CD4-positive, alpha-beta T cell (primary cell): ENCODE measurements at regions not wholly inside any gene's neighbourhood (a gene's known extent, or its start where the extent isn't known, plus 50 kb on each side); places are given as distances from the start of the nearest gene placed in this dataset.

Experiments used
- ATAC-seq: fragments of 200-7000 bp; cut with Tn5 transposase; one replicate; pipeline ENCODE4 v1.10.0; 2022; ENCODE audit warnings: mild to moderate bottlenecking; ENCODE audit not compliant: poor library complexity
- CTCF ChIA-PET: fragments of 350-600 bp; sonication (Branson Sonifier 250); formaldehyde crosslinking; loops from one replicate; lab custom pipeline; 2021; ENCODE audit warnings: antibody characterized with exemption, inconsistent platforms; lab: Charles Lee
- POLR2A ChIA-PET: fragments of 350-600 bp; sonication (Branson Sonifier 250); formaldehyde crosslinking; loops from one replicate; lab custom pipeline; 2021; ENCODE audit warnings: antibody characterized with exemption, inconsistent platforms; lab: Charles Lee
- DNase-seq, 14 experiments: peaks; one replicate each; pipeline ENCODE4 v3.0.0-alpha.2; 2013 to 2020; ENCODE audit warnings: mixed read lengths in 2 of 14
- H3K27ac ChIP-seq, 2 donors: one replicate each; pipeline versions ENCODE4 v1.5.1 to v1.7.0; 2013; ENCODE audit warnings: low read length in 2 of 2, low read depth in 1 of 2, mild to moderate bottlenecking in 1 of 2
- H3K27me3 ChIP-seq, 2 experiments: 1 replicate in 1 of 2; 2 replicates in 1 of 2; pipeline versions ENCODE4 v1.6.1 to v1.7.0; 2013; ENCODE audit warnings: low read length in 2 of 2, control low read depth in 1 of 2, mild to moderate bottlenecking in 1 of 2, moderate library complexity in 1 of 2; ENCODE audit not compliant: insufficient read depth in 2 of 2, control insufficient read depth in 1 of 2
- H3K36me3 ChIP-seq: one replicate; pipeline ENCODE4 v1.6.1; 2013; ENCODE audit warnings: low read length, control low read depth; ENCODE audit not compliant: insufficient read depth
- H3K4me1 ChIP-seq: one replicate; pipeline ENCODE4 v1.6.1; 2013; ENCODE audit warnings: low read length, control low read depth; ENCODE audit not compliant: insufficient read depth
- H3K4me3 ChIP-seq: one replicate; pipeline ENCODE4 v1.5.1; 2013; ENCODE audit warnings: mild to moderate bottlenecking, low read length, moderate library complexity
- H3K9me3 ChIP-seq, 2 experiments: 1 replicate in 1 of 2; 2 replicates in 1 of 2; pipeline versions ENCODE4 v1.6.1 to v1.7.0; 2013; ENCODE audit warnings: low read length in 2 of 2, mild to moderate bottlenecking in 2 of 2, control low read depth in 1 of 2, moderate library complexity in 1 of 2; ENCODE audit not compliant: control insufficient read depth in 1 of 2, insufficient read depth in 1 of 2
- H3K27ac Mint-ChIP-seq: one replicate; pipeline ENCODE4 v1.8.0; 2020; ENCODE audit warnings: mixed read lengths
- H3K27me3 Mint-ChIP-seq: one replicate; pipeline ENCODE4 v1.8.0; 2021; ENCODE audit warnings: mixed read lengths
- H3K36me3 Mint-ChIP-seq: one replicate; pipeline ENCODE4 v1.8.0; 2021; ENCODE audit warnings: low read depth, mixed read lengths
- H3K4me1 Mint-ChIP-seq: one replicate; pipeline ENCODE4 v1.8.0; 2021; ENCODE audit warnings: low read depth, mixed read lengths
- H3K4me3 Mint-ChIP-seq: one replicate; pipeline ENCODE4 v1.8.0; 2020; ENCODE audit warnings: mild to moderate bottlenecking, mixed read lengths
- H3K9me3 Mint-ChIP-seq: one replicate; pipeline ENCODE4 v1.8.0; 2020; ENCODE audit warnings: mixed read lengths
- intact Hi-C, 2 experiments: fragments of 100-400 bp; cut with DNase I in 1 of 2; cut with micrococcal nuclease in 1 of 2; formaldehyde crosslinking; loops; one replicate each; pipeline versions ENCODE4 v1.15.1 to v1.9.0; 2023 to 2025; cut with DNase I, micrococcal nuclease
- TF ChIP-seq, protein P1 (sequence below): fragments of 200-600 bp; IDR thresholded peaks from one replicate; pipeline ENCODE4 v1.8.0; 2022; ENCODE audit warnings: antibody characterized with exemption, mild to moderate bottlenecking

DNA sequence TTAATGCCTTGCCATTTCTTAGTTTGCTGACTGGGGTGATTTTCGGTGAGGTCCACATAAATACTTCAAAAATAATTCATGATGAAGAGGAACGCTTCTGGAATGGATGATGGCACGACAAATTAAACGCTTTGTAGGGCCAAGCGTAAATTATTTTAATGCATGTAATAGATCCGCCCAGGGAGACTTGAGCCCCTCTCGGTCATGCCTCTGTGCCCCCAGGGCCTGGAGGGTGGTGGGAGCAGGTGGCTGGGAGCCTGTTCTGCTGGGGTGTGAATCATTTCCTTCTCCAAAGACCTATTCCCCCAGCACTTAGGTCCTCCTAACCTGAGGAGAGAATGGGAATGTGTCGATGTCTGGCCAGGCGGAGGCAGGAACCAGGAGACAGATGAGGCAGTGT, 350.6 kb downstream of the ZNF536 start:
- Mint-ChIP-seq H3K27me3 (peaks cover 37% of the 10 kb centered on the region), H3K9me3 (no peaks in the 10 kb centered on the region), H3K27ac (no peak overlapping the region), H3K4me3 (no peak overlapping the region), H3K4me1 (peaks cover 3% of the 10 kb centered on the region), H3K36me3 (no peaks in the 10 kb centered on the region)
- DNase-seq: no peak
- Histone ChIP-seq H3K4me1 (peaks cover 4% of the 10 kb centered on the region), H3K9me3 (no peaks in the 10 kb centered on the region), H3K4me3 (no peak overlapping the region), H3K36me3 (no peaks in the 10 kb centered on the region), H3K27ac (no peak overlapping the region), H3K27me3 (peaks cover 3 to 5% of the 10 kb centered on the region in 2 experiments)
- ChIA-PET POLR2A (no interaction called here), CTCF (no interaction called here)
- ATAC-seq: no peak
- intact Hi-C loops: no loop called here
- TF ChIP-seq, protein P1, sequence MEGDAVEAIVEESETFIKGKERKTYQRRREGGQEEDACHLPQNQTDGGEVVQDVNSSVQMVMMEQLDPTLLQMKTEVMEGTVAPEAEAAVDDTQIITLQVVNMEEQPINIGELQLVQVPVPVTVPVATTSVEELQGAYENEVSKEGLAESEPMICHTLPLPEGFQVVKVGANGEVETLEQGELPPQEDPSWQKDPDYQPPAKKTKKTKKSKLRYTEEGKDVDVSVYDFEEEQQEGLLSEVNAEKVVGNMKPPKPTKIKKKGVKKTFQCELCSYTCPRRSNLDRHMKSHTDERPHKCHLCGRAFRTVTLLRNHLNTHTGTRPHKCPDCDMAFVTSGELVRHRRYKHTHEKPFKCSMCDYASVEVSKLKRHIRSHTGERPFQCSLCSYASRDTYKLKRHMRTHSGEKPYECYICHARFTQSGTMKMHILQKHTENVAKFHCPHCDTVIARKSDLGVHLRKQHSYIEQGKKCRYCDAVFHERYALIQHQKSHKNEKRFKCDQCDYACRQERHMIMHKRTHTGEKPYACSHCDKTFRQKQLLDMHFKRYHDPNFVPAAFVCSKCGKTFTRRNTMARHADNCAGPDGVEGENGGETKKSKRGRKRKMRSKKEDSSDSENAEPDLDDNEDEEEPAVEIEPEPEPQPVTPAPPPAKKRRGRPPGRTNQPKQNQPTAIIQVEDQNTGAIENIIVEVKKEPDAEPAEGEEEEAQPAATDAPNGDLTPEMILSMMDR: no peak

DNA sequence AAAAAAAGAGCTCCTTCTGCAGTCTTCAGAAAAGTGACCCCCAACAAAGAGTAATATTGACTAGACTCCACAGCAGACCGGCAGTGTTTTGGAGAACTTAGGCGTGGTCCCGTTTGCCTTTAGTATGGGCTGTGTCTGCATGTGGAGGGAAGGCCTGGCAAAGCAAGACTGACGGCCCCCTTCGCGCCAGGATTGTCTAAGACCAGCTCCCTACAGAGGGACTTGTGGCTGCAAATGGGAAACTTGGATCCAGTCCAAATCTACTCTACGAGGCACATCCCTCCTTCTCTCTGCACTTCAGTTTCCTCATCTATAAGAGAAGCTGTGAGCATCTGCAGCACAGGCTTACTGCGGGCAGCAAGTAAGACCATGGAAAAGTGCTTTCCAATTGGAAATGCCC, 350.0 kb downstream of the ZNF536 start:
- H3K27me3 ChIP-seq: peaks cover 3 to 5% of the 10 kb centered on the region in 2 experiments
- no peak overlapping the region for H3K4me3 Mint-ChIP-seq
- intact Hi-C loops: no loop called here
- ChIA-PET CTCF (no interaction called here), POLR2A (no interaction called here)
- ATAC-seq: no peak
- no peak overlapping the region for H3K4me3 ChIP-seq
- H3K36me3 ChIP-seq: no peaks in the 10 kb centered on the region
- no peak overlapping the region for H3K27ac ChIP-seq
- TF ChIP-seq, protein P1: no peak
- no peak for DNase-seq
- no peaks in the 10 kb centered on the region for H3K36me3 Mint-ChIP-seq
- peaks cover 3% of the 10 kb centered on the region for H3K4me1 Mint-ChIP-seq
- no peaks in the 10 kb centered on the region for H3K9me3 Mint-ChIP-seq
- H3K27me3 Mint-ChIP-seq: peaks cover 38% of the 10 kb centered on the region
- no peaks in the 10 kb centered on the region for H3K9me3 ChIP-seq
- no peak overlapping the region for H3K27ac Mint-ChIP-seq
- peaks cover 4% of the 10 kb centered on the region for H3K4me1 ChIP-seq

DNA sequence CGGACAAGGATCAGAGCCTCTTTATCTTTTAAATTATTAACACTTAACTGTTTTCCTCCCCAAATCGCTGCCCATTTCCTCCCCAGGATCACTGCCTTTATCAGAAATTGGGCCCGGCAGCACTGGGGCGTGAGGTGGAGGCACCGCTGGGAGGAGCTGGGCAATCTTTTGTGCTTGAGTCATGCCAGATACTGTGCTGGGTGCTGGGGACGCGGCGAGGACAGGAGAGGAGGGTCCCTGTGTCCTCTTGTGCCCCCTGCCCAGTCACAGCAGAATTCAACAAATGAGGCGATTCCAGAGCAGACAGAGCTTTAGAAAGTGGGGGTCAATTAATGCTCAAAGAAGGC, 347.8 kb downstream of the ZNF536 start:
- intact Hi-C loops: no loop called here
- no peak overlapping the region for H3K27ac Mint-ChIP-seq
- H3K36me3 ChIP-seq: no peaks in the 10 kb centered on the region
- peaks cover 4% of the 10 kb centered on the region for H3K4me1 ChIP-seq
- peaks cover 3 to 5% of the 10 kb centered on the region in 2 experiments for H3K27me3 ChIP-seq
- no peak overlapping the region for H3K4me3 Mint-ChIP-seq
- POLR2A ChIA-PET: interaction anchor here (0.8 kb wide), 1 partner anchor 19 kb away, joined by 3 read pairs; no protein-coding TSS in a partner anchor
- peaks cover 49% of the 10 kb centered on the region for H3K27me3 Mint-ChIP-seq
- H3K27ac ChIP-seq: no peak overlapping the region
- TF ChIP-seq, protein P1: no peak
- H3K36me3 Mint-ChIP-seq: no peaks in the 10 kb centered on the region
- DNase-seq (no peak), ATAC-seq (no peak)
- H3K4me1 Mint-ChIP-seq: peaks cover 3% of the 10 kb centered on the region
- H3K9me3 ChIP-seq: no peaks in the 10 kb centered on the region
- H3K4me3 ChIP-seq: no peak overlapping the region
- no peaks in the 10 kb centered on the region for H3K9me3 Mint-ChIP-seq
- CTCF ChIA-PET: no interaction called here
